ENCODE measurements at regions not wholly inside any gene's neighbourhood (a gene's known extent, or its start where the extent isn't known, plus 50 kb on each side); places are given as distances from the start of the nearest gene placed in this dataset.
A peak's percentile ranks its signal among the peaks of the same experiment; 100 is the strongest.

GRCh38 chr6:147712841-147713240 is 204.4 kb downstream of the SAMD5 start:
- H3K36me3 ChIP-seq (ENCODE audit: insufficient read depth, insufficient read length, low read length), result no peaks in the 10 kb centered on the region
- H3K27me3 ChIP-seq (ENCODE audit: insufficient read depth, insufficient read length), result no peaks in the 10 kb centered on the region
- TF ChIP-seq ZNF274 (IDR thresholded peaks at IDR 0.05; ENCODE audit: low read depth, low read length) (no peak), YY1 (IDR thresholded peaks at IDR 0.05; ENCODE audit: insufficient read depth, insufficient read length) (no peak), SUZ12 (IDR thresholded peaks at IDR 0.05; ENCODE audit: extremely low read depth, insufficient read depth, insufficient read length) (no peak)
- no peak for DNase-seq (ENCODE audit: low read depth, low spot score)
- H3K4me3 ChIP-seq (ENCODE audit: insufficient read length, low read depth), result no peak overlapping the region
- no peak overlapping the region for H3K9ac ChIP-seq (ENCODE audit: insufficient read length, low read depth)
- no peaks in the 10 kb centered on the region; the same call in 1 of the 2 replicates for H3K9me3 ChIP-seq (ENCODE audit: insufficient read depth, low read length)
- no peaks in the 10 kb centered on the region for H3K4me1 ChIP-seq (ENCODE audit: insufficient read depth, insufficient read length)

GRCh38 chr6:147715035-147715434 is 206.5 kb downstream of the SAMD5 start:
- no peaks in the 10 kb centered on the region for H3K36me3 ChIP-seq (ENCODE audit: insufficient read depth, insufficient read length, low read length)
- H3K4me1 ChIP-seq (ENCODE audit: insufficient read depth, insufficient read length), result no peaks in the 10 kb centered on the region
- TF ChIP-seq ZNF274 (IDR thresholded peaks at IDR 0.05; ENCODE audit: low read depth, low read length), result no peak
- no peak for TF ChIP-seq SUZ12 (IDR thresholded peaks at IDR 0.05; ENCODE audit: extremely low read depth, insufficient read depth, insufficient read length)
- no peak for TF ChIP-seq YY1 (IDR thresholded peaks at IDR 0.05; ENCODE audit: insufficient read depth, insufficient read length)
- no peak for DNase-seq (ENCODE audit: low read depth, low spot score)
- no peak overlapping the region for H3K4me3 ChIP-seq (ENCODE audit: insufficient read length, low read depth)
- H3K9me3 ChIP-seq (ENCODE audit: insufficient read depth, low read length), result no peaks in the 10 kb centered on the region; the same call in 1 of the 2 replicates
- H3K27me3 ChIP-seq (ENCODE audit: insufficient read depth, insufficient read length), result no peaks in the 10 kb centered on the region
- no peak overlapping the region for H3K9ac ChIP-seq (ENCODE audit: insufficient read length, low read depth)

DNA sequence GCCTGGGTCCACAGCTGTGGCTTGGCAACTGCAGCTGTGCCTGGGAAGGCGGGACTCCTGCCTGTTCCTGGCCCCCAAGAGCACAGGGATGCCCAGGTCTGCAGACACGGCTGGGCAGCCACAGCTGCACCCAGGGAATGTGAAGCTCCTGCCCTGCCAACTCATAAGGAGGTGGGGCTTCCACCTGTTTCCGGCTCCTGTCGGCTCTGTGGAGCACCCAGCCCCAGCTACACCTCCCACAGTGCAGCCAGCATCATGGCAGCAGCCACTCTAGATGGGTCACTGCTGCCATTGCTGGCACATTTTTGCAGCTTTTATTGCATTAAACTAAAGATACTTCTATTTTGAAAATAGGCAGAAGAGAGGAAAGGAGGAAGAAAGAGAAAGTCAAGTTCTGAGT is 207.9 kb downstream of the SAMD5 start:
- Histone ChIP-seq H3K4me1 (ENCODE audit: insufficient read depth, insufficient read length) (no peaks in the 10 kb centered on the region), H3K36me3 (ENCODE audit: insufficient read depth, insufficient read length, low read length) (no peaks in the 10 kb centered on the region), H3K9me3 (ENCODE audit: insufficient read depth, low read length) (no peaks in the 10 kb centered on the region; the same call in 1 of the 2 replicates), H3K27me3 (ENCODE audit: insufficient read depth, insufficient read length) (no peaks in the 10 kb centered on the region), H3K9ac (ENCODE audit: insufficient read length, low read depth) (no peak overlapping the region), H3K4me3 (ENCODE audit: insufficient read length, low read depth) (no peak overlapping the region)
- DNase-seq (ENCODE audit: low read depth, low spot score), result no peak
- no peak for TF ChIP-seq YY1 (IDR thresholded peaks at IDR 0.05; ENCODE audit: insufficient read depth, insufficient read length)
- no peak for TF ChIP-seq ZNF274 (IDR thresholded peaks at IDR 0.05; ENCODE audit: low read depth, low read length)
- no peak for TF ChIP-seq SUZ12 (IDR thresholded peaks at IDR 0.05; ENCODE audit: extremely low read depth, insufficient read depth, insufficient read length)

DNA sequence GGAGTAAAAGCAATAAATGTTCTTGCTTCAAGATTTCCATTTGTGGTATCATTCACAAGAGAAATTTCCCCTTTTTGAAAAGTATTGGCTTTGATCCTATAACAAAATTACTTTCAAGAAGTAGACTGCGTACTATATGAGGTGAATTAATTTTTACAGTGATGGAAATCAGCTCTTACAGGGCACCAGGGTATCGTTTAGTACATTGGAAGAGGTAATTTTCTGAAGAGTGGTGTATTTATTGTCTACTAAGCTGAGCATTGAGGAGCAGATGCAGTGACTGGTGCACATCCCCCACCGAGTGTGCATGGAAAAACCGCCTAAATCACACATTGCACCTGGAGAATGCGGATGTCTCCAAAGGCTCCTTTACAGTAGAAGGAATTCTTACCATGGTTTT is 209.5 kb downstream of the SAMD5 start:
- H3K9ac ChIP-seq (ENCODE audit: insufficient read length, low read depth), result no peak overlapping the region
- no peaks in the 10 kb centered on the region for H3K9me3 ChIP-seq (ENCODE audit: insufficient read depth, low read length)
- TF ChIP-seq YY1 (IDR thresholded peaks at IDR 0.05; ENCODE audit: insufficient read depth, insufficient read length), result no peak
- TF ChIP-seq SUZ12 (IDR thresholded peaks at IDR 0.05; ENCODE audit: extremely low read depth, insufficient read depth, insufficient read length), result no peak
- TF ChIP-seq ZNF274 (IDR thresholded peaks at IDR 0.05; ENCODE audit: low read depth, low read length), result no peak
- H3K4me3 ChIP-seq (ENCODE audit: insufficient read length, low read depth), result no peak overlapping the region
- no peak for DNase-seq (ENCODE audit: low read depth, low spot score)
- H3K4me1 ChIP-seq (ENCODE audit: insufficient read depth, insufficient read length), result no peaks in the 10 kb centered on the region
- H3K36me3 ChIP-seq (ENCODE audit: insufficient read depth, insufficient read length, low read length), result no peaks in the 10 kb centered on the region
- no peaks in the 10 kb centered on the region for H3K27me3 ChIP-seq (ENCODE audit: insufficient read depth, insufficient read length)

GRCh38 chr6:147722158-147722557 is 213.7 kb downstream of the SAMD5 start:
- no peaks in the 10 kb centered on the region for H3K36me3 ChIP-seq (ENCODE audit: insufficient read depth, insufficient read length, low read length)
- TF ChIP-seq ZNF274 (IDR thresholded peaks at IDR 0.05; ENCODE audit: low read depth, low read length) (no peak), YY1 (IDR thresholded peaks at IDR 0.05; ENCODE audit: insufficient read depth, insufficient read length) (no peak), SUZ12 (IDR thresholded peaks at IDR 0.05; ENCODE audit: extremely low read depth, insufficient read depth, insufficient read length) (no peak)
- H3K9me3 ChIP-seq (ENCODE audit: insufficient read depth, low read length), result no peaks in the 10 kb centered on the region
- no peaks in the 10 kb centered on the region for H3K27me3 ChIP-seq (ENCODE audit: insufficient read depth, insufficient read length)
- H3K4me1 ChIP-seq (ENCODE audit: insufficient read depth, insufficient read length), result no peaks in the 10 kb centered on the region
- DNase-seq (ENCODE audit: low read depth, low spot score), result no peak
- H3K4me3 ChIP-seq (ENCODE audit: insufficient read length, low read depth), result no peak overlapping the region
- no peak overlapping the region for H3K9ac ChIP-seq (ENCODE audit: insufficient read length, low read depth)

DNA sequence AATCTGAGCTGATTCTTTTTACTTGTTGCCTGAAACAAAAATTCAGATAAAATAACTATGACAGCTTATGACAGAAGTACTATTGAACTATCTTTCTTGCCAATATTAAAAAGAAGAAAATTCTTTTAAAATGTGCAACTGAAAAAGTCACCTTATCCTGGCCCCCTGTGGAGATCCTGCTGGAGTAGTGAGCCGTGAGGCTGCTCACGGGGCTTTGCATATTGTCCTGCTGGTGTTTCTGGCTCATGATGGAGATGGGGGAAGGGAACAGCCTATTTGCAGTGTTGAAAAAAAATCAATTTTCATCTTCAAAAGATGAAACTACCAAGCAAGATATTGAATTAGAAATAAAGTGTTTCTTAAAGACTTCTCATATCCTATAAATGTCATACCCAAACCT is 216.0 kb downstream of the SAMD5 start:
- Histone ChIP-seq H3K4me1 (ENCODE audit: insufficient read depth, insufficient read length) (no peaks in the 10 kb centered on the region), H3K36me3 (ENCODE audit: insufficient read depth, insufficient read length, low read length) (no peaks in the 10 kb centered on the region), H3K9me3 (ENCODE audit: insufficient read depth, low read length) (no peaks in the 10 kb centered on the region), H3K27me3 (ENCODE audit: insufficient read depth, insufficient read length) (no peaks in the 10 kb centered on the region), H3K9ac (ENCODE audit: insufficient read length, low read depth) (no peak overlapping the region), H3K4me3 (ENCODE audit: insufficient read length, low read depth) (no peak overlapping the region)
- no peak for TF ChIP-seq YY1 (IDR thresholded peaks at IDR 0.05; ENCODE audit: insufficient read depth, insufficient read length)
- no peak for TF ChIP-seq ZNF274 (IDR thresholded peaks at IDR 0.05; ENCODE audit: low read depth, low read length)
- no peak for TF ChIP-seq SUZ12 (IDR thresholded peaks at IDR 0.05; ENCODE audit: extremely low read depth, insufficient read depth, insufficient read length)
- peak; percentile 1 for DNase-seq (ENCODE audit: low read depth, low spot score)

DNA sequence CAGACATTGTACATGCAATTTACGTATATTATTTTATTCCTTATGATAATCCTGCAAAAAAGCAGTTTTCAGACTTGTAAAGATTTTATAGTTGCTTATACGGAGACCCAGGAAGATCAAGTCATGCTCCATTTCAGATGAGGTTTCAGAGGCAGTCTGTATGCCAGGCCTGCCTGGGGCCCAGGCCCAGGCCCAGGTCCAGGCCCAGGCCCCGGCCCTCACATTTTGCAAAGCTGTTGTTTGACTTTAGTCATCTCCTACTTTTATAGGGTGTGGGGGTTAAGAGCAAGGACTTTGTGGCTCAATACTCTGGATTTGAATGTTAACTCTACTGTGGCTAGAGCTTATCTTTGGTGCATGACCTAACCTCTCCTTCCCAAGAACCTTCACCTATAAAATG is 217.9 kb downstream of the SAMD5 start:
- TF ChIP-seq YY1 (IDR thresholded peaks at IDR 0.05; ENCODE audit: insufficient read depth, insufficient read length) (no peak), ZNF274 (IDR thresholded peaks at IDR 0.05; ENCODE audit: low read depth, low read length) (no peak), SUZ12 (IDR thresholded peaks at IDR 0.05; ENCODE audit: extremely low read depth, insufficient read depth, insufficient read length) (no peak)
- Histone ChIP-seq H3K9ac (ENCODE audit: insufficient read length, low read depth) (no peak overlapping the region), H3K27me3 (ENCODE audit: insufficient read depth, insufficient read length) (no peaks in the 10 kb centered on the region), H3K4me3 (ENCODE audit: insufficient read length, low read depth) (no peak overlapping the region), H3K9me3 (ENCODE audit: insufficient read depth, low read length) (no peaks in the 10 kb centered on the region), H3K4me1 (ENCODE audit: insufficient read depth, insufficient read length) (no peaks in the 10 kb centered on the region), H3K36me3 (ENCODE audit: insufficient read depth, insufficient read length, low read length) (no peaks in the 10 kb centered on the region)
- no peak for DNase-seq (ENCODE audit: low read depth, low spot score)

Data from NT2/D1 (cell line).